MM.1S (cell line): ENCODE measurements at regions not wholly inside any gene's neighbourhood (a gene's known extent, or its start where the extent isn't known, plus 50 kb on each side); places are given as distances from the start of the nearest gene placed in this dataset.

ENCODE experiments used
- DNase-seq: peaks from one replicate; pipeline ENCODE4 v3.0.0-alpha.2; 2015
- H2AFZ ChIP-seq: fragments of 300-600 bp; sonication (generic); 2 replicates; pipeline ENCODE4 v1.6.0; 2016; ENCODE audit warnings: antibody characterized with exemption, low read length
- H3F3A ChIP-seq: fragments of 300-600 bp; sonication (generic); 2 replicates; pipeline ENCODE4 v1.6.1; 2016; ENCODE audit warnings: mild to moderate bottlenecking, antibody characterized with exemption, low read length, moderate library complexity, mixed read lengths; ENCODE audit not compliant: insufficient read depth
- H3K27ac ChIP-seq: fragments of 300-600 bp; sonication (generic); 2 replicates; pipeline ENCODE4 v1.5.1; 2016; ENCODE audit warnings: mild to moderate bottlenecking, low read length
- H3K27me3 ChIP-seq: fragments of 300-600 bp; sonication (generic); replicated peaks from 2 replicates; pipeline ENCODE4 v1.6.0; 2016; ENCODE audit warnings: low read length; ENCODE audit not compliant: insufficient read depth
- H3K36me3 ChIP-seq: fragments of 300-600 bp; sonication (generic); replicated peaks from 2 replicates; pipeline ENCODE4 v1.6.1; 2016; ENCODE audit warnings: mild to moderate bottlenecking, low read length, mixed read lengths; ENCODE audit not compliant: insufficient read depth
- H3K4me1 ChIP-seq: fragments of 300-600 bp; sonication (generic); 2 replicates; pipeline ENCODE4 v1.6.1; 2016; ENCODE audit warnings: low read length, mixed read lengths
- H3K4me2 ChIP-seq: fragments of 300-600 bp; sonication (generic); 2 replicates; pipeline ENCODE4 v1.6.0; 2016; ENCODE audit warnings: low read depth, low read length
- H3K4me3 ChIP-seq: fragments of 300-600 bp; sonication (generic); 2 replicates; pipeline ENCODE4 v1.5.1; 2016; ENCODE audit warnings: low read length, mixed read lengths
- H3K79me2 ChIP-seq: fragments of 300-600 bp; sonication (generic); 2 replicates; pipeline ENCODE4 v1.6.1; 2016; ENCODE audit warnings: mixed run types, low read length, mixed read lengths
- H3K9ac ChIP-seq: fragments of 300-600 bp; sonication (generic); 2 replicates; pipeline ENCODE4 v1.6.1; 2016; ENCODE audit warnings: low read length, mixed read lengths
- H3K9me2 ChIP-seq: fragments of 300-600 bp; sonication (generic); replicated peaks from 2 replicates; pipeline ENCODE4 v1.6.1; 2016; ENCODE audit warnings: mild to moderate bottlenecking, low read length, mixed read lengths; ENCODE audit not compliant: insufficient read depth
- H3K9me3 ChIP-seq: fragments of 300-600 bp; sonication (generic); replicated peaks from 2 replicates; pipeline ENCODE4 v1.6.1; 2016; ENCODE audit warnings: mild to moderate bottlenecking, low read length, mixed read lengths; ENCODE audit not compliant: insufficient read depth
- H4K20me1 ChIP-seq: fragments of 300-600 bp; sonication (generic); 2 replicates; pipeline ENCODE4 v1.6.1; 2016; ENCODE audit warnings: mild to moderate bottlenecking, low read length, moderate library complexity, mixed read lengths; ENCODE audit not compliant: insufficient read depth
- CTCF ChIP-seq: fragments of 300-600 bp; sonication (generic); IDR thresholded peaks from 2 replicates; pipeline ENCODE4 v1.5.1; 2016; ENCODE audit warnings: antibody characterized with exemption, low read length, mixed read lengths
- EZH2 ChIP-seq: fragments of 300-600 bp; sonication (generic); optimal IDR thresholded peaks from 2 replicates; pipeline ENCODE3; 2017; ENCODE audit warnings: low read depth, mild to moderate bottlenecking, antibody characterized with exemption, low read length, mixed read lengths
- EZH2phosphoT487 ChIP-seq: fragments of 300-600 bp; sonication (generic); IDR thresholded peaks from 2 replicates; pipeline ENCODE4 v1.6.1; 2018; ENCODE audit warnings: antibody characterized with exemption, low read length

GRCh38 chr2:160963957-160964356 lies 196.3 kb upstream of the TANK start:
- H2AFZ ChIP-seq: no peak overlapping the region
- no peaks in the 10 kb centered on the region for H3K9me3 ChIP-seq
- H3K27ac ChIP-seq: no peak overlapping the region
- H3K9me2 ChIP-seq: no peaks in the 10 kb centered on the region
- no peaks in the 10 kb centered on the region for H3K4me1 ChIP-seq
- no peaks in the 10 kb centered on the region for H3K79me2 ChIP-seq
- no peaks in the 10 kb centered on the region for H4K20me1 ChIP-seq
- DNase-seq: no peak
- no peaks in the 10 kb centered on the region for H3F3A ChIP-seq
- no peak for TF ChIP-seq CTCF
- no peak for TF ChIP-seq EZH2phosphoT487
- no peak for TF ChIP-seq EZH2
- H3K4me2 ChIP-seq: no peak overlapping the region
- H3K4me3 ChIP-seq: no peak overlapping the region
- H3K36me3 ChIP-seq: no peaks in the 10 kb centered on the region
- H3K9ac ChIP-seq: no peak overlapping the region
- no peaks in the 10 kb centered on the region for H3K27me3 ChIP-seq

DNA sequence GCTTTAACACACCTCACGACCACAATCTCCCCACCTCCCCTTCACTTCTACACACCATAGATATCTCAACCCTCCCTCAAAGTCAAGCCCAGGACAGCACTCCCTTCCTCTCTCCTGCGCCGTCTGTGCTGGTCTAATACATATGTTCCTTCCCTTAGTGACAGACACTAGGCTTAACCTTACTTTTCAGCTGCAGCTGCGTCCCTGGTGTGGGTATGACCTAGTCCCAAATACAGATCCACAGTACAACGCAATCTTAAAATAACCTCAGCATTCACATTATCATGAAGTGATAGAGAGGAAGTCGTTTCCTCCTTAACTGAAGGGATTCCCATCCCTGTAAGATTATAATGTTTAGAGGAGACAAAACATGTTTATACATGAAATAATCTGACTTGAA lies 192.7 kb upstream of the TANK start:
- no peak overlapping the region for H3K4me2 ChIP-seq
- no peak overlapping the region for H2AFZ ChIP-seq
- H3K4me1 ChIP-seq: no peaks in the 10 kb centered on the region
- H3K9ac ChIP-seq: no peak overlapping the region
- H3F3A ChIP-seq: no peaks in the 10 kb centered on the region
- H3K79me2 ChIP-seq: no peaks in the 10 kb centered on the region
- TF ChIP-seq EZH2 (no peak), CTCF (no peak), EZH2phosphoT487 (no peak)
- no peaks in the 10 kb centered on the region for H3K9me2 ChIP-seq
- no peaks in the 10 kb centered on the region for H4K20me1 ChIP-seq
- H3K27ac ChIP-seq: no peak overlapping the region
- H3K36me3 ChIP-seq: no peaks in the 10 kb centered on the region
- DNase-seq: no peak
- no peak overlapping the region for H3K4me3 ChIP-seq
- H3K27me3 ChIP-seq: no peaks in the 10 kb centered on the region
- no peaks in the 10 kb centered on the region for H3K9me3 ChIP-seq

GRCh38 chr2:160968183-160968582 lies 192.0 kb upstream of the TANK start:
- no peaks in the 10 kb centered on the region for H4K20me1 ChIP-seq
- no peak for TF ChIP-seq CTCF
- no peak for TF ChIP-seq EZH2phosphoT487
- TF ChIP-seq EZH2: no peak
- no peaks in the 10 kb centered on the region for H3K79me2 ChIP-seq
- no peaks in the 10 kb centered on the region for H3K27me3 ChIP-seq
- no peak overlapping the region for H3K9ac ChIP-seq
- no peaks in the 10 kb centered on the region for H3K4me1 ChIP-seq
- DNase-seq: no peak
- H3K4me2 ChIP-seq: no peak overlapping the region
- H3K9me3 ChIP-seq: no peaks in the 10 kb centered on the region
- H3K4me3 ChIP-seq: no peak overlapping the region
- H2AFZ ChIP-seq: no peak overlapping the region
- no peak overlapping the region for H3K27ac ChIP-seq
- no peaks in the 10 kb centered on the region for H3K9me2 ChIP-seq
- no peaks in the 10 kb centered on the region for H3F3A ChIP-seq
- no peaks in the 10 kb centered on the region for H3K36me3 ChIP-seq
